Large intestine (tissue), 3 donors: ENCODE measurements at regions not wholly inside any gene's neighbourhood (a gene's known extent, or its start where the extent isn't known, plus 50 kb on each side); places are given as distances from the start of the nearest gene placed in this dataset.
"Not testable (repeated sequence)": the region's sequence is repeated elsewhere in the genome, so short reads cannot be mapped to it uniquely, and the experiment has no call there.

Experiments
- DNase-seq, 2 donors: peaks; one replicate each; pipeline versions ENCODE4 v3.0.0 to v3.0.0-alpha.2; 2013
- H3K27ac ChIP-seq: one replicate; pipeline ENCODE4 v1.5.1; 2013; ENCODE audit warnings: low read length
- H3K27me3 ChIP-seq: 2 replicates; pipeline ENCODE4 v1.6.1; 2013; ENCODE audit warnings: low read length; ENCODE audit not compliant: control insufficient read depth, insufficient read depth
- H3K36me3 ChIP-seq: 2 replicates; pipeline ENCODE4 v1.6.1; 2013; ENCODE audit warnings: low read length; ENCODE audit not compliant: control insufficient read depth, insufficient read depth
- H3K4me1 ChIP-seq: one replicate; pipeline ENCODE4 v1.6.1; 2013; ENCODE audit warnings: low read length; ENCODE audit not compliant: control insufficient read depth, insufficient read depth
- H3K4me3 ChIP-seq: one replicate; pipeline ENCODE4 v1.5.1; 2013; ENCODE audit warnings: low read length
- H3K9me3 ChIP-seq: one replicate; pipeline ENCODE4 v1.6.1; 2013; ENCODE audit warnings: mild to moderate bottlenecking, low read depth, low read length, moderate library complexity; ENCODE audit not compliant: control insufficient read depth
- WGBS: methylation state at CpG from one replicate; pipeline ENCODE4 v1.1.5; 2013; ENCODE audit warnings: low lambda C conversion rate; ENCODE audit not compliant: insufficient coverage; 5-methylcytosine and 5-hydroxymethylcytosine counted together

DNA sequence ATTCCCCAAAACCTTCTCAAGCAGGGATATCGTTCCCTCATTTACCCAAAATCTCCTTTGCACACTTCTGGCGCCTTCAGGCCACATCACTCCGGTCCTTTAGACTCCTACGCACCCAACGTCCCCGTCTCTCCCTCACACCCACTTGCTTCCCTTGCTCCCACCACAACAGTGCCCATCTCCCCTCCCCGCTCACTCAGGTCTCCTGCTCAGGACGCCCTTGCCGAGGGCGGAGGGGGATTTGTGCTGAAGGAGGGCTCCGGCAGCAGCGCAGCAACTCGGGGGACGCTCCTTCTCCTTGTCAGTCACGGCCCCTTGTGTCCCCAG is 71.6 kb downstream of the PCMTD2 start:
- H3K36me3 ChIP-seq, H3K4me3 ChIP-seq, H3K27me3 ChIP-seq, H3K9me3 ChIP-seq, DNase-seq, H3K27ac ChIP-seq, H3K4me1 ChIP-seq: not testable (repeated sequence)
- WGBS: no CpG with 5 or more reads among the region's 15 CpGs

DNA sequence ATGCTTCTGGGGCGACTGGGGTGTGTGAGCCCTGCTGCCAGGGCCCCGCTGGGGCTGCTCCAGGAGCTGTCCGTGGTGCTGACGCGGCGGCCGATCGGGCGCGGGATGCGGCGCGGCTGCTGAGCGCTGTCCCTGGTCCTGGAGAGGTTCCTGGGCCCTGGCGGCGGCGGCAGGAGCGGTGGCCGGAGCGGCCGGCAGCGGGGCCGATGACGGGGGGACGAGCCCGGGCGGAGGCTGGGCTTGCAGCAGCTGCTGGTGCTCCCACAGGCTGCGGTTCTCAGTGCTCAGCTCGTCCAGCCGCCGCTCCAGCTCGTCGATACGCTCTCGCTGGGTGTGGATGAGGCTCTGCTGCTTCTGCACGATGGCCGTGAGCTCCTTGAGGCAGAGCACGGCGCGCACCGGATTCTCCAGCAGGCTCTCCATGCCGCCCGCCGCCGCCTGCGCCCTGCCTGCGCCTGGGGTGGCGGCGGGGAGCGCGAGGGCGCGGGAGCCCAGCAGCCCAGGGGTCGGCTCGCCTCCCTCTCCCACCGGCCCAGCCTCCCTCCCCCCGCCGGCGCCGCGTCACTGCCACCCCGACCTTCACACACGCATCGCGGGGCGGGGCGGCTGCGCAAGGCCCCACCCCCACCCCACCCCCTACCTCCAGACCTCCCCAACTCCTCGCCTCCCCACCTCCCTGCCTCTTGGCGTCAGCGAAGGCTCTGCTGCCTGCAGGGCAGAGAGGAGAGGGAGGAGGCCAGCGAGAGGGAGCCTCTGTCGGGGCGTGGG is 72.2 kb downstream of the PCMTD2 start:
- not testable (repeated sequence) for H3K4me1 ChIP-seq, H3K27ac ChIP-seq, H3K27me3 ChIP-seq, H3K4me3 ChIP-seq, H3K36me3 ChIP-seq, H3K9me3 ChIP-seq
- DNase-seq: peak in 1 of 2 donors; percentile 21
- WGBS: no CpG with 5 or more reads among the region's 74 CpGs

DNA sequence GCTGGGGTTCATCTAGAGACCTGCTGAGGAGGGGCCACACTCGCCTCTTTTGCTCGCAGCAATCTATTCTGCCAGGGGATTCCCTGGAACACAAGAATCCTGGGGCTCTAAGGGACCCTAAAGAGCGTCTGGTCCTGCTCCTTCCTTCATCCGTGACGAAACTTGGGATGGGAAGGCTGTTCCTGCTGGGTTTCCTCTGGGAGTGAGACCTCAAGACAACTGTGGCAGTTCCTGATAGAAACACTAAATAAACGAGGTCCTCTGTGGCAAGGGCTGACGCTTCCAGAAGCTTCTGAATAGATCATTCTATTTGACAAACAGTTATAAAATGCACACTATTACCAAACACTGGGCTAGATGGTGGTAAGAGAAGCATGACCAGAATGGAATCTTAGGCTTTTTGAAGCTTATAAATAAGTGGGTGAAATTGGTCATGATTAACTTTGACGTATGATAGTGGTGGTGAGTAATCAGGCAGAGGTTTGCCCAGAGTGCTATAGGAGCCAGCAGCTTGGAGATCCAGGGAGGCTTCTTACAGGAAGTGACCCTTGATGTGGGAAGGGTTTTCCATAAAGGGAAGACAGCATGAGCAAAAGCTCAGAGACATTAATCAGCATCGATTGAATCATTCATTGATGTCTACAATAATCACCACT is 73.2 kb downstream of the PCMTD2 start:
- not testable (repeated sequence) for H3K9me3 ChIP-seq, H3K4me3 ChIP-seq, H3K27me3 ChIP-seq, H3K36me3 ChIP-seq, DNase-seq, H3K27ac ChIP-seq, H3K4me1 ChIP-seq
- no CpG with 5 or more reads among the region's 9 CpGs for WGBS

DNA sequence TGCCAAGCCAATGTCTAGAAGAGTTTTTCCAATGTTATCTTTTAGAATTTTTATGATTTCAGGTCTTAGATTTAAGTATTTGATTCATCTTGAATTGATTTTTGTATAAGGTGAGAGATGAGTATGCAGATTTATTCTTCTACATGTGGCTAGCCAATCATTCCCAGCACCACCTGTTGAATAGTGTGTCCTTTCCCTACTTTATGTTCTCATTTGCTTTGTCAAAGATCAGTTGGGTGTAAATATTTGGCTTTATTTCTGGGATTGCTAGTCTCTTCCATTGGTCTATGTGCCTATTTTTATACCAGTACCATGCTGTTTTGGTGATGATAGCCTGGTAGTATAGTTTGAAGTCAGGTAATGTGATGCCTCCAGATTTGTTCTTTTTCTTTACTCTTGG is 77.1 kb downstream of the PCMTD2 start:
- not testable (repeated sequence) for DNase-seq, H3K36me3 ChIP-seq, H3K9me3 ChIP-seq, H3K27me3 ChIP-seq, H3K4me3 ChIP-seq, H3K4me1 ChIP-seq, H3K27ac ChIP-seq
